GM12873 (cell line): ENCODE measurements at regions not wholly inside any gene's neighbourhood (a gene's known extent, or its start where the extent isn't known, plus 50 kb on each side); places are given as distances from the start of the nearest gene placed in this dataset.

ENCODE experiments used
- TF ChIP-seq, protein P1 (sequence below): IDR thresholded peaks from 2 replicates; pipeline ENCODE4 v1.5.1; 2012; ENCODE audit warnings: low read depth, mild to moderate bottlenecking, moderate library complexity, low read length, control low read depth; ENCODE audit not compliant: insufficient read depth; ENCODE audit errors: missing control alignments

DNA sequence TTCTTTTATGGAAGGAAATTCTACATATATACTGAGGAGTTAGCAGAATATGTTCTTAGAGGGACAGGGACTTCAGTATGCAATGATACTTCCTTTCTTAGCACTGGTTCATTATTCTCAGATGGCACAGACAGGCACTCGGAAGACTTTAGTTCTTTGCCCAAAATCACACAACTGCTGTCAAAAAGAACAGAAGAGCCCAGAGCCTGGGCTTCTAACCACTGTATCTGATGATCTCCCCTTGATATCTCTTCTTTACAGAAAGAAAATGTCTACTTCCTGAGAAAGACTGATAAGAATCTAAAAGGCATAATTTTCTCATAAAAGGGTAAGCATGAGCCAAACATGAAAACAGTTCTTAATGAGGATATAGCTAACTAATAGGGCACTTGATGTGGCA, 2034.2 kb upstream of the PRR20A start:
- TF ChIP-seq, protein P1, sequence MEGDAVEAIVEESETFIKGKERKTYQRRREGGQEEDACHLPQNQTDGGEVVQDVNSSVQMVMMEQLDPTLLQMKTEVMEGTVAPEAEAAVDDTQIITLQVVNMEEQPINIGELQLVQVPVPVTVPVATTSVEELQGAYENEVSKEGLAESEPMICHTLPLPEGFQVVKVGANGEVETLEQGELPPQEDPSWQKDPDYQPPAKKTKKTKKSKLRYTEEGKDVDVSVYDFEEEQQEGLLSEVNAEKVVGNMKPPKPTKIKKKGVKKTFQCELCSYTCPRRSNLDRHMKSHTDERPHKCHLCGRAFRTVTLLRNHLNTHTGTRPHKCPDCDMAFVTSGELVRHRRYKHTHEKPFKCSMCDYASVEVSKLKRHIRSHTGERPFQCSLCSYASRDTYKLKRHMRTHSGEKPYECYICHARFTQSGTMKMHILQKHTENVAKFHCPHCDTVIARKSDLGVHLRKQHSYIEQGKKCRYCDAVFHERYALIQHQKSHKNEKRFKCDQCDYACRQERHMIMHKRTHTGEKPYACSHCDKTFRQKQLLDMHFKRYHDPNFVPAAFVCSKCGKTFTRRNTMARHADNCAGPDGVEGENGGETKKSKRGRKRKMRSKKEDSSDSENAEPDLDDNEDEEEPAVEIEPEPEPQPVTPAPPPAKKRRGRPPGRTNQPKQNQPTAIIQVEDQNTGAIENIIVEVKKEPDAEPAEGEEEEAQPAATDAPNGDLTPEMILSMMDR = no peak

DNA sequence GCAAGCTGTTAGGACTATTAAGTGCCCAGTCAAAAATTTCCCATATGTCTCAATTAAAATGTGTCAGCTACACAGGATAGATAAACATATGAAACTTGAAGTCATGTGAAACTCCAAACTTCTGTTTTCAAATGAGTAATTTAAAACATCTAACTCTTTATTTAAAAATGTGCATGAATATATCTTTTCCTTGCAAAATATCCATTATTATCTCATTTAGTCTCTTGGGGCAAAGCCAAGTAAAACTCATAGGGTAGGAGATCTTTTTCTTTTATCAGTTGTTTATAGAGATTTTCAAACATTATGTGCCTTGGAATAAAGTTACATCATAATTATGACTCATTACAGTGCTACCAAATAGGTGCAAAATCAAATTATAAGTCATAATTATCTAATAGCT, 2020.1 kb upstream of the PRR20A start:
- TF ChIP-seq, protein P1 = no peak

- TF ChIP-seq, protein P1 = no peak
Observed at GRCh38 chr13:55155046-55155445, 1985.7 kb upstream of the PRR20A start.

GRCh38 chr13:55159765-55160164, 1981.0 kb upstream of the PRR20A start:
- TF ChIP-seq, protein P1 = no peak

DNA sequence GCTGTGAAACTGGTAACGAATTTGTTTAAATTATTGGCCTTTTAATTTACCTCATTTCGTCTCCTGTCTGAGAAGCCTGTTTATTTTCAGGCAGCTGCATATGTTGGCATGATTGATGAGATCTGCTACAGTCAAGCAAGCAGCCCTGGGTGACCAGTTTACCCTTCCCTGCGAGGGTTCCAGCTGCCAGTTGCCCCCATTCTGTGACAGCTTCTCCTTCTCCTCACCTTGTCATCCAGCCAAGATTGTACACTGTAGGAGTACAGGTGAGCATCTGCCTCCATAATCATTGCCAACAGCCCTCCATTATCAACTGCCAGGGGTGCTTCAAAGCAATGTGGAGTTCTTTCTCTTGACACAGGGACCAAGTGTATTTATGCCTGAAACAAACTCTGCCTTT, 1979.9 kb upstream of the PRR20A start:
- TF ChIP-seq, protein P1 = no peak

- TF ChIP-seq, protein P1 = no peak
Observed at GRCh38 chr13:55190996-55191395, 1949.7 kb upstream of the PRR20A start.

GRCh38 chr13:55199134-55199533, 1941.6 kb upstream of the PRR20A start:
- TF ChIP-seq, protein P1 = no peak
